GM19240 (cell line): ENCODE measurements at regions not wholly inside any gene's neighbourhood (a gene's known extent, or its start where the extent isn't known, plus 50 kb on each side); places are given as distances from the start of the nearest gene placed in this dataset.

Source experiments
- DNase-seq: peaks from one replicate; pipeline ENCODE4 v3.0.0; 2011; ENCODE audit warnings: low spot score; ENCODE audit not compliant: insufficient read length

DNA sequence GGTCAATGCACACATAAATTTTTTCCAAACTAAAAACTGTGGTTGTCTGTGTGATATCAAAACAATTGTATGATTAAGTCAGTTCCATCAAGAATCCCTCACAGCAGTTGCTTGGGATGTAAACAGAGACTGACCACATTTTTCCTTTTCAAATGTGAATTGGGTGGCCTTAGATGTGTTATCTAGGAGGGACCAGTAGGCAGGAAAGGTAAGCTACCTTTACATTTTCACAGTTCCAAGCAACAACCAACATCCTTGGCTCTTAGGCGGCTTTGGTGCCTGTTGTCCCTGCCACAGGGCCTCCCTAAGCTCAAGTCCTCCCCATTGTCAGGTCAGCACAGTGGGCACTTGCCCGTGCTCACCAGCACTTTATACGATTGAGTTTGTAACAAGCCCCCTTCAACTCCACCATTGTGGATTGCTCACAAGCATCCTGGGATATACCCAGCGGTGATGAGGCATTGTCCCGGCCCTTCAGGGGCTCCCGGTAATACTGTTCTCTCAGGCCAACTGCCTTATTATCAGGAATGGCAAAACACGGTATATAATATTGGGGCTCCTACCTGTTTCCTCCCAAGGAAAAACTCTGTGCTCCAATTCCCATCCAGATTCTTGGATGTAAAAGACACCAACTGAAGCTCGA lies 114.9 kb upstream of the ANKRD1 start:
- no peak for DNase-seq

DNA sequence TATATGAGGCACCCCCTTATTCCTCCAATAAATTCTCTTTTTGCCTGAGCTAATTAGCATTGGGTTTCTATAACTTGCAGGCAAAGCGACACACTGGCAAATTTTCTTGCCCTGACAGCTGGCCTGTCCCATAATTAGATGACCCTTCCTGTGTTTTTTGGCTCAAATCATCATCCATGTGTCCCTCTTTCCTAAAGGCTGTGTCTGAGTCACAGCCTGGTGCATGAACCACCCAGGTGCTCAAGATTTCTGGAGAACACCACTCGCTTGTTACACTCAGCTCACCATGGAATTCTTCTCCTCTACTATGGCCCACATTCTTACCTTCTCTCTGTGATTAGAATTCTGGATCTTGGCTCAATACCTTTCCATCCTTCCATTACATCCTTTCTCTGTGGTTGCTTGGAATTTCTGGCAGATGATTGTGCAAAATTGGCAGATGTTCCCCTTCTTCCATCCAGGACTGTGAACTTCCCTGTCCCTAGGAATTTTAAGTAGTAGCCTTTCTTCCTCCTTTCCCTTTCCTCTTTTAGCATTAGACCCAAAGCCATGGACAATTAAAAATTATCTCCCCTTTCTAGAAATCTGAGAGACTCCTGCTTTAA lies 116.0 kb upstream of the ANKRD1 start:
- DNase-seq, result no peak

DNA sequence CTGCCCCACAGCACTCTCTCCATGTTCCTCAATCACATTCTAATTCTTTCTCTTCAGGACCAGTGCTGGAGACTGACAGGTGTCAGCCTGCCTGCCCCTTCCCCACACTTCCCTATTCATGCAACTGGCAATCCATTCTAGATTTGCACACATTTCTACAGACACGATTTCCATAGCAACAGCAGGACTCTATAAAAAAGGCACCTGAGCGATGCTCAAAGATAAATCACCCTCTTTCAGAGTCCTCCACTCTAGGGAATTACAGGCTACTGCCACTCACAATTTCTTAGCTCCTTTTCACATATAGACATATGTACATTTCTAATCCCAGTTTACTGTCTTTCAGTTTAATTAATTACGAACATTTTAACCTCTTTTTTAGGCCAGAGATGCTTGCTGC lies 118.1 kb upstream of the ANKRD1 start:
- no peak for DNase-seq

DNA sequence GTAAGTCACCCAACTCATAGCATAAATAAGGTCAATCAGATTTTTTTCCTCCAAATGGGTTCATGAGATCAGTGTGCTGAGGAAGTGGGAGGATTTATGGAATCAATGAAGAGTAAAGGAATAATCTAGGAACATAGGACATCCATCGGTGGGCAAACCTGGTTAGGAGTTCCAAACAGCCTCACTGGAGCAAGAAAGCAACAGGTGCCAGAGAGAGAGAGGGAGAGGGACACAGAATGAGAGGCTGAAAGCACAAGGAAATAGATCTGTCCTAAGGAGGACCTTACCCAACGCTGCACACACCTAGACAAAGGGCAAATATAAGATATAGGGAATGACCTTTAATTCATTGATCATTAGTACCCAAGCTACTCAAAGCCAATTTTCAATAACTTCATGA lies 119.5 kb upstream of the ANKRD1 start:
- no peak for DNase-seq

DNA sequence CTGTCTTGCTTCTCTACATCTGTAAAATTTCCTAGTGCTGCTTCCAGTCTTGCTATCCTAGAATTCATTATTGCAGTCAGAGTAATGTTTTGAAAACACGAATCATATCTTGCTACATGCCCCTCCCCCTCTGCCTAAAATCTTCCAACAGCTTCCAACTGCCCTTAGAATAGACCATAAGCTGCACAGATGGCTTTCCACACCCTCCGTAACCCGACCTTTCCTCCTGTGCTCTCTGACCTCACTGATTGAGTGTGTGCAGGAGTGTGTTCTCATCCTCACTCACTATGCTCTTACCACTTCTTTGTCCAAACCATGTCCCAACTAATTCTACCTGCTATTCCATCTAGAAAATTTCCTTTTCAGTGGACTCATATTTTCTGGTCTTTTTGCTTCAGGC lies 121.2 kb upstream of the ANKRD1 start:
- no peak for DNase-seq

DNA sequence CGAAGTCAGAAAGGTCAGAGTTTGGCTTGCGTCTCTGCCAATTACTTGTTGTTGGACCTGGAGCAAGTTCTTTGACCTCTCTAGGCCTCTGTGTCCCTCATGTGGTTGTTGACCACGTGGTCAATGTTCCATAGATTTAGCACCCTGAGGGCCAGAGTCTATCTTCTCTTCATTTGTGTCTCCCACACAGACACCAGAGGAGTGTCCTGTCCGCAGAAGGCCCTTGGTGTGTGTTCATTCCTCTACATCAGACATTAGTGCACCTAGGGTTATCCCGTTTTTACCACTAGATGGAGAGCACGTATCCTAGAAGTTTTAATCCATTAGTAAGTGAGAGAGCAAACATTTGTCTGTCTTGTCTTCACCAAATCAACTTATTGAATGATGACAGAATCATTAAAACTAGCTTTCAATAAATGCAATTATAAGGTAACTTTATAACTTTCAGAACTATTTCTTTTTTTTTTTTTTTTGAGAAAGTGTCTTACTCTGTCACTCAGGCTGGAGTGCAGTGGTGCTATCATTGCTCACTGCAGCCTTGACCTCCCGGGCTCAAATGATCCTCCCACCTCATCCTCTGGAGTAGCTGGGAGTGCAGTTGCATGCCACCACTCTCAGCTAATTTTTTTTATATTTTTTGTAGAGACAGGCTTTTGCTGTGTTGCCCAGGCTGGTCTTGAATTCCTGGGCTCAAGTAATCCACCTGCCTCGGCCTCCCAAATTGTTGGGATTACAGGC lies 122.5 kb upstream of the ANKRD1 start:
- DNase-seq, result no peak

DNA sequence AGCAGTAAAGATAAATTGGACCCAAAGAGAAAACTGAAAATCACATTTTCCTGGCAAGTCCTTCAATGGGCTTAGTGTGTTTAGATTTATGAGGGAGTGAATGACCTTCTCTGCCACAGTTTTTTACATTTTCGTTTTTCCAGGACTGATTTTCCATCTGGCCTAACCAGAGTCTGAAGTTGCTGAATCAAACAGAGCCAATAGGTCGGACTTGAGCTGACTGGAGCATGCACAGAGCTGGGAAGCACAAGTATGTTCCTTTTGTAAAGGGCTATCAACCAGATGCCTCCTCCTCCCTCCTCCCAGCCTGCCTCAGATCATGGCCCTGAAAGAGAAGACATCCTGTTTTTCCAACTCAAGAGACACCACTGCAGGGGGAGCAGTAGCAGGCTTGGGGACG lies 126.0 kb upstream of the ANKRD1 start:
- no peak for DNase-seq

DNA sequence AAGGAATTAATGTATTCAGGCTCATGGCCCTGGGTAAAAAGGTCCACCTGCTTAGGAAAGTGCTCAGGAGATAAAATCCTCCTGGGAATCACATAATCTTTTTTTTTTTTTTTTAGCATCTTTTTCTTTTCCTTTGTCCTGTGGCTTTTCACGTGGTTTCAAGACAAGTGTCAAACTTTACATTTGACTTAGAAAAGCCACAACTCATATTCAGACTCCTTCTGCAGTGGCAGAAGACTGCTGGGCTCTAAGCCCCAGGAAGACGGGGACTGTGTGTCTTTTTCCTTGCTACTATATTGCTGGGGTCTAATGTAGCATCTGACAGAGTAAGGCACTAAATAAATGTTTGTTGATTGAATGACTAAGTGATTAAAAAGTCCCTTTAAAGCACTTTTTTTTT lies 127.5 kb upstream of the ANKRD1 start:
- no peak for DNase-seq

DNA sequence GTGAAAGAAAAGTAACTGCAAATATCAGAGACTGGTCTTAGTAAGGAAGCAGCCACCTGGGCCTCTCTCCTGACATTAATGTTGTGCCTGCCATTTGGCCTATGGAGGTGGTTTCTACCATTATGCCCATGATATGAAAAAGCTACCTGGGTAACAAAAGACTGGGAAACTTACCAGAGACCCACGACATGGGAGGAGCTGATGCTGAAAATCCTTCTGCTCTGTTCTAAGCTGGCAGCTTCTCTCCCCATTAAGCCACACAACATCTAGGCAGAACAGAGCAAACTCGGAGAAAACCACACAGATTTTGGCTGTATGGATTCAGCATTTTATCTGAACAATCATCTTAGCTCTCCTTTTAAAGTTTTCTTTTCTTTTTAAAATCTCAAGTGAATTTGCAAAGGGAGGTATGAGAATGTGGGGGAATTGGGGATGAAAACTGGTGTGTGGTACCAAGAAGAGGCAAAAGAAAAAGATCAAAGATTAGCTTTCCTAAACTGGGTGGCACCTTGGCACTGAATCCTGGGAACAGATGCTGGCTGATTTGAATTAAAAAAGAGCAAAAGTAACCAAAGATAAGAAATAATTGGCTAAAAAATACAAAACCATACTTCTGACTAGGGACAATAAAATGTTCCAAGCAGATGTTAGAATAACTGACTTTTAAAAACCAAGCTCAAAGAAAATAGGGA lies 128.6 kb upstream of the ANKRD1 start:
- DNase-seq, result no peak

DNA sequence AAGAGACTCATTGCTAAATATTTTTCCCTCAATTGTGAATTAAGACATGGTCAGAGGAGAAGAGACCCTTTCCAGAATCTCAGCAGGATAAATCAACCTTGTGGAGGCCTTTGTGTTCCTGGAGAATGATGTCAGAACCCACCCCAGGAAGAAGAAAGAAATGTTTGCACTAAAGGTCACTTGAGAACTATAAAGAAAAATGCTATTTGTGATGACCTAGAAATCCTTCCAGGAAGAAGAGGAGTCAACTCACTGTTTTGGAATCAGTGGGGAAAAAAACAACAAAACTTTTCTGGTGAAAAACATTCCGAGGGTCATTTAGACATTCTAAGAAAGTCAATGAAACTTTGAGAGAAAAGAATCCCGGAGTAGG lies 129.1 kb upstream of the ANKRD1 start:
- no peak for DNase-seq

DNA sequence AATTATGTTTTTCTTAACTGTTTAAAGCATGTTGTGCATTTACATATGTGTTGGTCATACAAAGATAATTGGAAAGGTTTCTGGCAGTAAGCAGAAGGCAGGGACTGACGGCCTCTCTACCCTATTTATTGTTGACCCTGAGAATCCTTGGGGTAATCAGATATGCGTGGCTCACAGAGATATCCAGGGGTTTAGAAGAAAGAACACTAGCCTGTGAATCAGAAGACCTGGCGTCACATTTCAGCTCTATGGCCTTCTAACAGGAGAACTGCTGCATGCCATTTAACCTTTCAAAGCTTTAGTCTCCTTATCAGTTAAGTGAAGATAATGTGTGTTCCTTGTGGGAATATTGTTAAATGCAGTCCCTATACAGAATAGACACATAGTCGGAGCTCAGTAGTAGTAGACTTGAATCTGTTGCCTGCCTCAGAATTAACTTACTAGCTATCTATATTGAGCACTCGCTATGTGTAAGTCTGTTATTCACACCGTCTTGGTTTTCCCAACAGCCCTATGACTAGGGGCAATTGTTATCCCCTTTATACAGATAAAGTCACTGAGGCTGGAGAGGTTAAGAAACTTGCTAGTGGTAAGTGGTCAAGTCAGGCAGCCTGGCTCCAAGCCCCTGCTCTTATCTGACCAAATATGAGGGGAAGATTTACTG lies 129.6 kb upstream of the ANKRD1 start:
- DNase-seq, result no peak

DNA sequence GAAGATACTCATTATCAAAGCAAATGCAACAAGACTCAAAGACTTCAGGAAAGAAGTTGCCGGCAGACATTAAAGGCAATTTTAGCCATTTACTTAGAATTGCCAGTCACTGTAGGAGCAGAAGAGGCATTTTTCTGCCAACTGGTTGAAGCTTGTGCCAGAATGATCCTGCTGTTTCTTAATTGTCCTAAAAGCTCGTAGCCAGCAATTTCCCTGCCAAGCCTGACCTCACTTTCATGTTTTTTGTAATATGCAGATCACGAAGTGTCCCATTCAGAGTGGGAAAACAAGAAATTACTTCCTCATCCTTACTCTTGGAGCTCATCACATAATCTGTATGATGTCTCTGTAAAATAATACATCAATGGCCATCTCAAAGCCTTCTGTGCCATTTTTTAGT lies 130.9 kb upstream of the ANKRD1 start:
- no peak for DNase-seq

DNA sequence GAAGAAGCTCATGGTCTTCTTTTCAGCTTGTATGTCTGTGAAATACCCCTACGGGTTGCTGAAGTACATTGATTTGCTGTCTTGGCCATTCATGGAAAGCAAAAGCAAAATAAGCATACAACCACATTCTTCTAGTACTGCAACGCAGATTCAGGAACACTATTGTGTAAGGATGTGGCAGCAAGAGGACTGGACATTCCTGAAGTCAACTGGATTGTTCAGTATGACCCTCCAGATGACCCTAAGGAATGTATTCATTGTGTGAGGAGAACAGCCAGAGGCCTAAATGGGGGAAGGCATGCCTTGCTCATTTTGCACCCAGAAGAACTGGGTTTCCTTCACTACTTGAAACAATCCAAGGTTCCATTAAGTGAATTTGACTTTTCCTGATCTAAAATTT lies 133.4 kb upstream of the ANKRD1 start:
- no peak for DNase-seq

DNA sequence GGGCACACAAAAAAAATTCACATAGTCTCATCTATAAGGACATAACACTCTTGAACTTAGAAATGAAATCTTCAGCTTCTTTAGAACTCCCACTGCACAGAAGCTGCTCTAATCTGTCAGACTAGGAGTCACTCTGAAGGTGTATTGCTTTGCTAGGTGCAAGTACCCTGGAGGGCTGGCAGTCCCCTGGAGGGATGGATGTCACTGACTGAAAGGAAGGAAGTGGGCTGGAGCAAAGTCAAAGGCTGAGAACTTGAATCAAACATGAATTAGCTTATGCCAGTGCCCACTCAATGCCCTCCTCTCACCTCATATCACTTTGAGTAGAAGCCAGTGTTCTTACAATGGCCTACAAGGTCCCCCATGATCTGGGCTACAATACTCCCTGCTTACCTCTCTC lies 140.3 kb upstream of the ANKRD1 start:
- DNase-seq, result no peak

DNA sequence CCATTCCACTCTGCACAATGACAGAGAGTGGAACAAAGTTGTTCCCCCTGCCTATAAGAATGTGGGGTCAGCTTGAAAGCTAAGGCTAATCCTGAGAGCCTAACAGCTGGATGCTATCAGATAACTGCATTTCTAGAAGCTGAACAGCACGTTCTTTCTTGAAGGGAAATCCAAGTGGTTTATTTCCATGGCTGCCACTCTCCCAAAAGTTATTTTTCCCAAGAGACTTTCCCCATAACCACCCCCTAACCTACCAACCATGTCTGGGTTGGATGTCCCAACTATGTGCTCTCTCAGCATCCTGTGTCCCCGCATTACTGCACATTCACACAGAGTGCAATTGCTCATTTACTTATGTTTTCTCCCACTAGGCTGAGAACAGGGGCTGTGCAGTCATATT lies 140.7 kb upstream of the ANKRD1 start:
- no peak for DNase-seq

DNA sequence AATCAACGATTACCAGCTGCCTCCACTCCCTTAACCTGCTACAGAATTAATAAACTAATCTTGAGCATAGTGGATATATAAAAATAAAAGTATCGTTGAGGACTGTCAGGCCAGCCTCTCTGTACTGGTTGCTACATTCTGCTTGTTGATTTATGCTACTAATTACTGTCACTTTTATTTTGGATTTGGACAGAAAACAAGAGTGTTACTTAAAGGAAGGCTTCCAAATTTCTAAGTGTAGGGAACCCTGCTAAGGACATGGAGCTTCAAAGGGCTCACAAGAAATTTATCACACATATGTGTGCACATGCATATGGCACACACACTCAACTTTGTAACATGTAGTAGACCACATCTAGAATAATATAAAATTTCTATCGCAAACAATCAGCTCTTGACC lies 141.2 kb upstream of the ANKRD1 start:
- DNase-seq, result no peak

DNA sequence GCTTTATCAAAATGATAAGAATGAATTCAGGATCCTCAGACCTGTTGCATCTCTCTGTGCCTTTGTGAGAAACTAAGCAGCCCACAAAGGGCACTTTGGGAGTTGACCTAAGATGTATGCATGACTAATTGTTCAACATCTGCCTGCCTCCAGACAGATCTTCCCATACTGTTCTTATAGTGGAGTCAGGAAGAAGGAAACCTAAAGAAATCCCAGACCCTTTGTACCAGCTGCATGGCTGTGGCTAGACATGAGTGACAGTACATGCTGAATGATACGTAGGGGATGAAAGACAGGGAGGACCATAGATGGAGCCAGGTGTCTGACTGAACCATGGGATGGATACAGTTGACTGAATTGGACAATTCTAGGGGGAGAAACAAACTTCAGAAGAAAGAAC lies 148.7 kb upstream of the PCGF5 start:
- DNase-seq, result no peak

DNA sequence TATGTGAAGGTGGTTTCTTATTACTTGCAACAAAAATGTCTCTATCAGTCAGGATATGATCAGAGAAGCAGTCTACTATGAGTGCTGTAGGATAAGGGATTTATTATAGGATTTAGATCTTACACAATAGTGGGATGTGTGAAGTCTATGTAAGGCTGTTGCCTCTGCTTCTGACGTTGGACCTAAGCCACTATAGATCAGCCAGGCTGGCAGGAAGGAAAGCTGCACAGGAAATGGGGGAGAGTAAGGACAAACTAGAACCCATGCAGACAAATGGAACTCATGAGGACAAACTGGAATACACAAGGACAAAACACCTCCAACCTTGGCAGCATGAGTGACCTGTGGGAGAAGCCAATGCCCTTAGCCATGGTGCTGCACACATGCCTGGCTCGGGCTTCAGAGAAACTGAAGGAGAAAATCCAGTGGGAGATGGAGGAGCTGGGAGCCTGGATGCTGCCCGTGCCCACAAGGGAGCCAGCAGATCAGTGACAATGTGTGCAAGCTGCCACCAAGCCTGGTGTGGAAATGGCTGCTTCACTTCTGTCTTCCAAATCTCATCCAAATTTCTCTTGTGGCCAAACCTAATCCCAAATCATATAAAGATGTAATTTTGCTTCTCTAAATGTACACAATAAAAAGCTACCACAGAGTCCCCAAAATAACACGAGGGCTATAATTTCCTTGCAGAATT lies 147.0 kb upstream of the PCGF5 start:
- no peak for DNase-seq

DNA sequence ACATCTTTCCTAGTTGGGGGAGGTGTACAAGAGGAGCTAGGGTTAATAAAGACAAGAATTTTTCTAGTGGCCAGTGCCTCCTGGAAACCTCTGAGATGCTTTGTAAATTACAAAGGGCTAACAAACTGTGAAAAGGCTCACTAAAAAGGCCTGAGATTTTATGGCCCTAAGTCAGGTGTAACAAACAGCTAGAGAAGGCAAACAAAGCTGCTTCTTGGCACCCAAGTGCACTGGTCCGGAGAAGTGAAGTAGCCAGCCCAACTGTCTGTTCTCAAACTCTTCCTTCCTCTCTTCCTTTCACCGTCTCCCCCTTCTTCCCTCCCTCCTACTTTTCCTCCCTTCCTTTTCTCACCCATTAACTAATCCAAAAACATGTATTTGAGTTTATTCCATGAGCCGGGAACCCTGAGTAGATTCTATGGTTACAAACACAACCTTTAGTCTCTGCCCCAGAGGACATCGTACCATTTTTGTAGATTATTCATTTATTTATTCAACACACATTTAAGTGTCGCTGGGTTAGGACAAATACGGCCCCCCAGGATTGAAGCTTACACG lies 143.4 kb upstream of the PCGF5 start:
- no peak for DNase-seq

DNA sequence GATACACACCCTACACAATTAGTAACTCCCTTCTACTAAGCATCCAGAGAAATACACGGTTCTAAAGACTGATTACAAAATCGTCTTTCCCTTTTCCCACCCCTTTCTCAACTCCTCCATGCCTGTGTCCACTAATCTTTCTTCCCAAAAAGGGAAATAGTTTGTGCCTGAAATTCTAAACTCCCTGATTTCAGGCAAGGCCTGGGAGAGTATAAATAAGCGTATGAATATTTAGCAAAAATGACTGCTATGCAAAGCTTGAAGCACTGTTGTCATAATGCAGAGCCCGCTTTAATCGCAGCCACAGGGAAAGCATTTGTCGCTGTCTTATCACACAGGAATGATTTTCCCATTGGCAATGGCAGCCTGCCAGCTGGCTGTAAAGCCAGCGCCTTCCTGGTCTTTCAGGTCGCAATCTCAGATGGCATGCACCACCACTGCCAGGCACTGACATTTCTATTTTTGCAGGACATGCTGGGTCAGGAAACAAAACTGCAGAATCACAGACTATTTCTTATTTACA lies 142.9 kb upstream of the PCGF5 start:
- no peak for DNase-seq

DNA sequence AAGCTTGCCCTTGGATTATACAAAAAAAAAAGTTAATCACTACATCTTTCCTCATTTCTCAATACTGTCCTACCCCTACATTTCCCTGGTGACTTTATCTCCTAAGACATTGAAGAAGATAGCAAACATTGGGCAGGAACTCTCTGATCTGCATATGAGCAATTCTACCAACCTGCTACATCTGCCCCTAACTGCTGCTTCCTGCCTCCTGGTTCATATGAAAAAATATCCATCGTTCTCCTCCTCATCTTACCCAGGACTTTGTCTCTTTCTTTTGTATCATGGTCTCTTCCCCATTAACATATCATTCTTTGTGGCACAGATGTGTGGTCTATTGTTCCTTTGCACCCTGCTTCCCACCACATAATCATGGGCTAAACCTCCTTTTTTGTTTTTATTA lies 139.7 kb upstream of the PCGF5 start:
- DNase-seq, result no peak
